ENCODE measurements at regions not wholly inside any gene's neighbourhood (a gene's known extent, or its start where the extent isn't known, plus 50 kb on each side); places are given as distances from the start of the nearest gene placed in this dataset.

- no TSS peak for BruUV-seq (replicated peaks)
- ChIA-PET SMC1A (ENCODE audit: uncharacterized antibody, unreplicated experiment) (no interaction called here), RAD21 (ENCODE audit: unreplicated experiment) (no interaction called here), POLR2A (no interaction called here), CTCF (no interaction called here)
- FAIRE-seq: no peak
- Histone ChIP-seq H2AFZ (ENCODE audit: control insufficient read depth, low read depth, low read length) (no peak overlapping the region), H3K4me3 (no peak overlapping the region), H3K79me2 (ENCODE audit: control insufficient read depth, insufficient read depth, low read length) (no peaks in the 10 kb centered on the region), H3K4me2 (ENCODE audit: control insufficient read depth, insufficient read depth) (no peak overlapping the region), H3K9ac (ENCODE audit: control insufficient read depth, insufficient read depth, low read length) (no peak overlapping the region), H3K36me3 (ENCODE audit: control insufficient read depth in 2 of 2, insufficient read depth in 2 of 2, low read length in 1 of 2) (no peaks in the 10 kb centered on the region), H4K20me1 (ENCODE audit: control insufficient read depth, insufficient read depth) (no peaks in the 10 kb centered on the region), H3K9me3 (replicated peaks; ENCODE audit: control insufficient read depth, insufficient read depth, low read length) (no peaks in the 10 kb centered on the region), H3K27me3 (replicated peaks in 1 of 2; ENCODE audit: control insufficient read depth in 2 of 2, insufficient read depth in 2 of 2, low read length in 1 of 2) (no peaks in the 10 kb centered on the region), H3K27ac (ENCODE audit: control insufficient read depth, insufficient read depth) (no peak overlapping the region), H3K4me1 (ENCODE audit: control insufficient read depth, insufficient read depth, low read length) (no peaks in the 10 kb centered on the region)
- no peak for ATAC-seq
- DNase-seq (ENCODE audit: low read depth, low spot score): no peak
- no peak for TF ChIP-seq NFYB (IDR thresholded peaks at IDR 0.05; ENCODE audit: insufficient read depth, low read depth, low read length)
- no peak for TF ChIP-seq BCLAF1 (IDR thresholded peaks at IDR 0.05)
- no peak for TF ChIP-seq SMAD5 (IDR thresholded peaks at IDR 0.05; ENCODE audit: low read depth)
- no peak for TF ChIP-seq MEF2A (IDR thresholded peaks at IDR 0.05; ENCODE audit: insufficient read depth, low read depth, low read length)
- no peak for TF ChIP-seq SREBF2 (IDR thresholded peaks at IDR 0.05; ENCODE audit: low read length)
- no peak for TF ChIP-seq YBX1 (IDR thresholded peaks at IDR 0.05)
- TF ChIP-seq ZNF274 (IDR thresholded peaks at IDR 0.05; ENCODE audit: insufficient read depth, insufficient read length): no peak
- no peak for TF ChIP-seq ZBED1 (IDR thresholded peaks at IDR 0.05; ENCODE audit: borderline replicate concordance)
- TF ChIP-seq ELK1 (IDR thresholded peaks at IDR 0.05; ENCODE audit: low read depth, low read length): no peak
- TF ChIP-seq RUNX3 (IDR thresholded peaks at IDR 0.05; ENCODE audit: low read length): no peak
- no peak for TF ChIP-seq ZBTB4 (CRISPR knock-in tag; IDR thresholded peaks at IDR 0.05)
- TF ChIP-seq JUNB (IDR thresholded peaks at IDR 0.05): no peak
- TF ChIP-seq CBFB (IDR thresholded peaks at IDR 0.05; ENCODE audit: low read depth): no peak
- TF ChIP-seq NR2F1 (conservative IDR thresholded peaks at IDR 0.05): no peak
- no peak for TF ChIP-seq RFX5 (IDR thresholded peaks at IDR 0.05; ENCODE audit: low read depth, low read length)
- in situ Hi-C loops (cut with MboI) (no loop called here), intact Hi-C loops (cut with micrococcal nuclease; ENCODE audit: unreplicated experiment) (no loop called here)
- WGBS (ENCODE audit: insufficient coverage, insufficient replicate concordance, low lambda C conversion rate, missing lambda C conversion rate): 0% methylated on average over 1 of the region's 1 CpG
Measured at GRCh38 chr2:192484903-192485302, 290.2 kb upstream of the TMEFF2 start.

All from GM12878 (cell line).